Fibroblast of lung (primary cell): ENCODE measurements at regions not wholly inside any gene's neighbourhood (a gene's known extent, or its start where the extent isn't known, plus 50 kb on each side); places are given as distances from the start of the nearest gene placed in this dataset.

Source experiments
- DNase-seq, 2 donors: peaks; one replicate each; pipeline versions ENCODE4 v3.0.0 to v3.0.0-alpha.2; 2010; ENCODE audit warnings: low read depth in 2 of 2
- H2AFZ ChIP-seq: 2 replicates; pipeline ENCODE4 v1.5.1; 2012; ENCODE audit warnings: low read length, control low read depth, inconsistent platforms
- H3K27ac ChIP-seq: 2 replicates; pipeline ENCODE4 v1.5.1; 2011; ENCODE audit warnings: low read length, control low read depth; ENCODE audit not compliant: insufficient read depth
- H3K27me3 ChIP-seq: 2 replicates; pipeline ENCODE4 v1.5.1; 2011; ENCODE audit warnings: mild to moderate bottlenecking, low read length; ENCODE audit not compliant: control insufficient read depth, insufficient read depth
- H3K36me3 ChIP-seq: 2 replicates; pipeline ENCODE4 v1.5.1; 2011; ENCODE audit warnings: low read length; ENCODE audit not compliant: control insufficient read depth, insufficient read depth
- H3K4me1 ChIP-seq: 2 replicates; pipeline ENCODE4 v1.5.1; 2011; ENCODE audit warnings: low read length; ENCODE audit not compliant: control insufficient read depth, insufficient read depth; ENCODE audit errors: extremely low read depth
- H3K4me2 ChIP-seq: 2 replicates; pipeline ENCODE4 v1.5.1; 2011; ENCODE audit warnings: low read length, control low read depth; ENCODE audit not compliant: insufficient read depth; ENCODE audit errors: extremely low read depth
- H3K4me3 ChIP-seq, 4 experiments: fragments of 200-600 bp in 1 of 4; sonication (generic) in 1 of 4; replicated peaks in 1 of 4; 2 replicates each; pipeline ENCODE4 v1.5.1; 2011 to 2016; ENCODE audit warnings: low read length in 4 of 4, low read depth in 3 of 4, mild to moderate bottlenecking in 3 of 4, control low read depth in 2 of 4, inconsistent platforms in 1 of 4, mixed read lengths in 1 of 4; ENCODE audit not compliant: insufficient read depth in 1 of 4; ENCODE audit errors: control extremely low read depth in 1 of 4
- H3K79me2 ChIP-seq: 2 replicates; pipeline ENCODE4 v1.5.1; 2012; ENCODE audit warnings: mild to moderate bottlenecking, low read length, inconsistent platforms; ENCODE audit not compliant: control insufficient read depth, insufficient read depth
- H3K9ac ChIP-seq: 2 replicates; pipeline ENCODE4 v1.5.1; 2011; ENCODE audit warnings: mild to moderate bottlenecking, low read length, control low read depth; ENCODE audit not compliant: insufficient read depth
- H3K9me3 ChIP-seq: 2 replicates; pipeline ENCODE4 v1.5.1; 2012; ENCODE audit warnings: low read depth, low read length; ENCODE audit not compliant: control insufficient read depth, insufficient read depth
- H4K20me1 ChIP-seq: 2 replicates; pipeline ENCODE4 v1.5.1; 2011; ENCODE audit warnings: low read length; ENCODE audit not compliant: control insufficient read depth, insufficient read depth; ENCODE audit errors: extremely low read depth
- EZH2 ChIP-seq: IDR thresholded peaks from 2 replicates; pipeline ENCODE4 v1.5.1; 2012; ENCODE audit warnings: low read length, control low read depth, mild to moderate bottlenecking; ENCODE audit errors: missing control alignments
- TF ChIP-seq, protein P1 (sequence below), 2 donors: IDR thresholded peaks in 1 of 2; conservative IDR thresholded peaks in 1 of 2; 1 replicate in 1 of 2; 2 replicates in 1 of 2; pipeline ENCODE4 v1.5.1; 2011 to 2012; ENCODE audit warnings: low read length in 2 of 2, control low read depth in 1 of 2, inconsistent platforms in 1 of 2, low read depth in 1 of 2, mild to moderate bottlenecking in 1 of 2

DNA sequence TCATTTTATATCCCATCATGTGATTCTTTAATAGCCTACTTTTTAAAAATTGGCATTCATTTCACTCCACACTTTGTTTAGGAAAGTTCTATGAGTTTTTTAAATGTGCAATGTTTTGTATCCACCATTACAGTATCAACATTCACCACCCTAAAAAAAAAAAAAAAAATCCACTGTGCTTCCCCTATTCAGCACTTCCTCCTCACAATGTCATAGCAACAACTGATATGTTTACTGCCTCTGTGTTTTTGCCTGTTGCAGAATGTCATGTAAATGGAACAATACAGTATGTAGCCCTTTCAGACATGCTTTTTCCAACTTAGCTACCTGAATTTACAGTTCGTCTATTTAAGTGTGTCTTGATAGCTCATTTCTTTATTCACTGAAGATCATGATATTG, 754.2 kb downstream of the FAM181B start:
- Histone ChIP-seq H3K36me3 (no peaks in the 10 kb centered on the region), H3K4me3 (no peak overlapping the region), H3K27ac (no peak overlapping the region), H3K4me2 (no peak overlapping the region), H3K27me3 (no peaks in the 10 kb centered on the region), H2AFZ (no peak overlapping the region), H3K79me2 (no peaks in the 10 kb centered on the region), H4K20me1 (no peaks in the 10 kb centered on the region), H3K4me1 (no peaks in the 10 kb centered on the region), H3K9ac (no peak overlapping the region), H3K9me3 (no peaks in the 10 kb centered on the region)
- TF ChIP-seq, protein P1, sequence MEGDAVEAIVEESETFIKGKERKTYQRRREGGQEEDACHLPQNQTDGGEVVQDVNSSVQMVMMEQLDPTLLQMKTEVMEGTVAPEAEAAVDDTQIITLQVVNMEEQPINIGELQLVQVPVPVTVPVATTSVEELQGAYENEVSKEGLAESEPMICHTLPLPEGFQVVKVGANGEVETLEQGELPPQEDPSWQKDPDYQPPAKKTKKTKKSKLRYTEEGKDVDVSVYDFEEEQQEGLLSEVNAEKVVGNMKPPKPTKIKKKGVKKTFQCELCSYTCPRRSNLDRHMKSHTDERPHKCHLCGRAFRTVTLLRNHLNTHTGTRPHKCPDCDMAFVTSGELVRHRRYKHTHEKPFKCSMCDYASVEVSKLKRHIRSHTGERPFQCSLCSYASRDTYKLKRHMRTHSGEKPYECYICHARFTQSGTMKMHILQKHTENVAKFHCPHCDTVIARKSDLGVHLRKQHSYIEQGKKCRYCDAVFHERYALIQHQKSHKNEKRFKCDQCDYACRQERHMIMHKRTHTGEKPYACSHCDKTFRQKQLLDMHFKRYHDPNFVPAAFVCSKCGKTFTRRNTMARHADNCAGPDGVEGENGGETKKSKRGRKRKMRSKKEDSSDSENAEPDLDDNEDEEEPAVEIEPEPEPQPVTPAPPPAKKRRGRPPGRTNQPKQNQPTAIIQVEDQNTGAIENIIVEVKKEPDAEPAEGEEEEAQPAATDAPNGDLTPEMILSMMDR (conservative IDR thresholded peaks at IDR 0.05 in 1 of 2, IDR thresholded peaks at IDR 0.05 in 1 of 2; ENCODE audit: low read depth in 1 of 2, low read length in 2 of 2), result no peak
- TF ChIP-seq EZH2, result no peak
- no peak for DNase-seq

GRCh38 chr11:81975261-81975900, 758.3 kb downstream of the FAM181B start:
- no peak overlapping the region for H2AFZ ChIP-seq

GRCh38 chr11:81970886-81971285, 762.8 kb downstream of the FAM181B start:
- no peaks in the 10 kb centered on the region for H3K79me2 ChIP-seq
- no peak overlapping the region for H3K27ac ChIP-seq
- DNase-seq, result no peak
- H3K9ac ChIP-seq, result no peak overlapping the region
- H3K36me3 ChIP-seq, result no peaks in the 10 kb centered on the region
- H3K4me3 ChIP-seq, result no peak overlapping the region
- H3K4me2 ChIP-seq, result no peak overlapping the region
- no peaks in the 10 kb centered on the region for H4K20me1 ChIP-seq
- no peaks in the 10 kb centered on the region for H3K9me3 ChIP-seq
- no peak for TF ChIP-seq EZH2
- TF ChIP-seq, protein P1 (conservative IDR thresholded peaks at IDR 0.05 in 1 of 2, IDR thresholded peaks at IDR 0.05 in 1 of 2; ENCODE audit: low read depth in 1 of 2, low read length in 2 of 2), result no peak
- no peak overlapping the region for H2AFZ ChIP-seq
- H3K27me3 ChIP-seq, result no peaks in the 10 kb centered on the region
- no peaks in the 10 kb centered on the region for H3K4me1 ChIP-seq

More at GRCh38 chr11:81975261-81975900, 758.3 kb downstream of the FAM181B start:
- TF ChIP-seq, protein P1 (conservative IDR thresholded peaks at IDR 0.05 in 1 of 2, IDR thresholded peaks at IDR 0.05 in 1 of 2; ENCODE audit: low read depth in 1 of 2, low read length in 2 of 2), result no peak
- no peak for TF ChIP-seq EZH2
- no peak overlapping the region for H3K4me2 ChIP-seq
- no peaks in the 10 kb centered on the region for H3K27me3 ChIP-seq
- no peaks in the 10 kb centered on the region for H3K36me3 ChIP-seq
- no peaks in the 10 kb centered on the region for H3K79me2 ChIP-seq
- no peak overlapping the region for H3K4me3 ChIP-seq
- H3K9me3 ChIP-seq, result no peaks in the 10 kb centered on the region
- no peaks in the 10 kb centered on the region for H3K4me1 ChIP-seq
- no peaks in the 10 kb centered on the region for H4K20me1 ChIP-seq
- DNase-seq, result no peak
- H3K9ac ChIP-seq, result no peak overlapping the region
- no peak overlapping the region for H3K27ac ChIP-seq
